ENCODE measurements at regions not wholly inside any gene's neighbourhood (a gene's known extent, or its start where the extent isn't known, plus 50 kb on each side); places are given as distances from the start of the nearest gene placed in this dataset.

DNA sequence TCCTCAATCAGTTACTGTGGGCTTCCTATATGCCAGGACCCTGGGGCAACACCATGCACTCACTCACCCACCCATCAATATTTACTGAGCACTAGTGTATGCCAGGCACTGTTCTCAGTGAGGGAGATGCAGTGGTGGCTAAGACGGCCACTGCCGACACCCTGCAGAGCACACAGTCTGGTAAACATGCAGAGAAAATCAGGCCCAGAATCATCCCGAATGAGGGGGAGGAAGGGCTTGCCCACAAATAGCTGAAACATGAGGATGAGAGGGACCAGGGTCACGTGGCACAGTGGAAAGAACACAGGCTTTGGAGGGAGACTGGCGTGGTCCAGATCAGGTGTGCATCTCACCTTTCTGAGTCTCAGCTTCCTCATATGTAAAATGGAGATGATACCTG lies 89.2 kb upstream of the IGSF21 start:
- no peak for ATAC-seq
- TF ChIP-seq, protein P1, sequence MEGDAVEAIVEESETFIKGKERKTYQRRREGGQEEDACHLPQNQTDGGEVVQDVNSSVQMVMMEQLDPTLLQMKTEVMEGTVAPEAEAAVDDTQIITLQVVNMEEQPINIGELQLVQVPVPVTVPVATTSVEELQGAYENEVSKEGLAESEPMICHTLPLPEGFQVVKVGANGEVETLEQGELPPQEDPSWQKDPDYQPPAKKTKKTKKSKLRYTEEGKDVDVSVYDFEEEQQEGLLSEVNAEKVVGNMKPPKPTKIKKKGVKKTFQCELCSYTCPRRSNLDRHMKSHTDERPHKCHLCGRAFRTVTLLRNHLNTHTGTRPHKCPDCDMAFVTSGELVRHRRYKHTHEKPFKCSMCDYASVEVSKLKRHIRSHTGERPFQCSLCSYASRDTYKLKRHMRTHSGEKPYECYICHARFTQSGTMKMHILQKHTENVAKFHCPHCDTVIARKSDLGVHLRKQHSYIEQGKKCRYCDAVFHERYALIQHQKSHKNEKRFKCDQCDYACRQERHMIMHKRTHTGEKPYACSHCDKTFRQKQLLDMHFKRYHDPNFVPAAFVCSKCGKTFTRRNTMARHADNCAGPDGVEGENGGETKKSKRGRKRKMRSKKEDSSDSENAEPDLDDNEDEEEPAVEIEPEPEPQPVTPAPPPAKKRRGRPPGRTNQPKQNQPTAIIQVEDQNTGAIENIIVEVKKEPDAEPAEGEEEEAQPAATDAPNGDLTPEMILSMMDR (IDR thresholded peaks at IDR 0.05): no peak

DNA sequence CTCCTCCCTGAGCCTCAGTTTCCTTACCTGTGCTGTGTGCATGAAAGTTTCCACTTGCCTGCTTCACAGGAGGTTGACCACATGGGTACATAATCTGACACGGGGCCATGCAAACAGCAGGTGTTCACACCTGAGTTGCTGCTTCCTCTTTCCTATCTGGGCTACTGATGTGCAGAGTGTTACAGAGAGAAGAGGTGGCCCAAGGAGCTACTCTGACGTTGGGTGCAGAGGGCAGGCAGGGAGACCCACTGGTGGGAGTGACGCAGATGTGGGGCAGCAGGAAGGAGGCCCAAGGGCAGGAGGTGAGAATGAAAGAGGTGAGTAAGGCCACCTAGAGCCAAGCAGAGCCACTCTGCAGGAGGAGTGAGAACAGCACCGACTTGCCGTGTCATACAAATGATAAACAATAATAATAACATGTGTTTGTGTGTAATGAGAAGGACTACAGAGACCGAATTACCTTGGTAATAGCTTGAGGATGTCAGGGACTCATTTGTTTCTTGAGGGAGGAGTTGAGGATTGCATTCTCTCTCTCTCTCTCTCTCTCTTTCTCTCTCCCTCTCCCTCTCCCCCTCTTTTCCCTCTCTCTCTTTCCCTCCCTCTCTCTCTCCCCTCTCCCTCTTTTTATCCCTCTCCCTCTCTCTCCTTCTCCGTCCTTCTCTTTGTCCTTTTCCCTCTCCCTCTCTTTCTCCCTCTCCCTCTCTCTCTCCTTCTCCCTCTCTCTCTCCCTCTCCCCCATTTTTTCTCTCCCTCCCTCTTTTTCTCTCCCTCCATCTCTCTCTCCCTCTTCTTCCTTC lies 87.4 kb upstream of the IGSF21 start:
- H3K4me3 ChIP-seq: no peak overlapping the region
- TF ChIP-seq, protein P1 (IDR thresholded peaks at IDR 0.05): no peak
- no peaks in the 10 kb centered on the region for H3K4me1 ChIP-seq (ENCODE audit: low read depth)
- DNase-seq (no peak), ATAC-seq (no peak)
- no peaks in the 10 kb centered on the region for H3K9me3 ChIP-seq
- intact Hi-C loops (cut with DNase I, micrococcal nuclease): no loop called here
- H3K36me3 ChIP-seq (ENCODE audit: low read depth): no peaks in the 10 kb centered on the region

More for the DNA sequence above, 89.2 kb upstream of the IGSF21 start:
- DNase-seq: no peak
- H3K4me1 ChIP-seq (ENCODE audit: low read depth): no peaks in the 10 kb centered on the region
- intact Hi-C loops (cut with DNase I, micrococcal nuclease): no loop called here
- no peak overlapping the region for H3K4me3 ChIP-seq
- H3K9me3 ChIP-seq: no peaks in the 10 kb centered on the region
- no peaks in the 10 kb centered on the region for H3K36me3 ChIP-seq (ENCODE audit: low read depth)

DNA sequence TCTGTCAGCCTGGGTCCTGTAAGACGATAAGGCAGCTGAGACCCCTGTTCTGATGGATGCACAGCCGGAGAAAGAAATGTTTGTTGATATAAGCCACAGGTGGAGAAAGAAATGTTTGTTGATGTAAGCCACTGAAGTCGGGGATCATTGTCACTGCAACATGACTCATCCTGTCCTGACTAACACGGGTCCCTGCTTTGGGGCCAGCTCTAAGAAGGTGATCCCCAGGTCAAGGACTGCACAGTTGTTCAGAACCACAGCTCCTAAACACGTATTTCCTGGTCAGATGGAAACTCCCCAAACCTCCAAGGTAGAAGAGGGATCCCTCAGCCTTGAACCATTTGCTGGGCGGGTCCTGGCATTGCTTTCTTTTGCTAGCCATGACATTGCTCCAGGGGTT lies 86.4 kb upstream of the IGSF21 start:
- H3K36me3 ChIP-seq (ENCODE audit: low read depth): no peaks in the 10 kb centered on the region
- TF ChIP-seq, protein P1 (IDR thresholded peaks at IDR 0.05): no peak
- no peak overlapping the region for H3K4me3 ChIP-seq
- no peaks in the 10 kb centered on the region for H3K4me1 ChIP-seq (ENCODE audit: low read depth)
- DNase-seq: no peak
- no peaks in the 10 kb centered on the region for H3K9me3 ChIP-seq
- intact Hi-C loops (cut with DNase I, micrococcal nuclease): no loop called here
- no peak for ATAC-seq

DNA sequence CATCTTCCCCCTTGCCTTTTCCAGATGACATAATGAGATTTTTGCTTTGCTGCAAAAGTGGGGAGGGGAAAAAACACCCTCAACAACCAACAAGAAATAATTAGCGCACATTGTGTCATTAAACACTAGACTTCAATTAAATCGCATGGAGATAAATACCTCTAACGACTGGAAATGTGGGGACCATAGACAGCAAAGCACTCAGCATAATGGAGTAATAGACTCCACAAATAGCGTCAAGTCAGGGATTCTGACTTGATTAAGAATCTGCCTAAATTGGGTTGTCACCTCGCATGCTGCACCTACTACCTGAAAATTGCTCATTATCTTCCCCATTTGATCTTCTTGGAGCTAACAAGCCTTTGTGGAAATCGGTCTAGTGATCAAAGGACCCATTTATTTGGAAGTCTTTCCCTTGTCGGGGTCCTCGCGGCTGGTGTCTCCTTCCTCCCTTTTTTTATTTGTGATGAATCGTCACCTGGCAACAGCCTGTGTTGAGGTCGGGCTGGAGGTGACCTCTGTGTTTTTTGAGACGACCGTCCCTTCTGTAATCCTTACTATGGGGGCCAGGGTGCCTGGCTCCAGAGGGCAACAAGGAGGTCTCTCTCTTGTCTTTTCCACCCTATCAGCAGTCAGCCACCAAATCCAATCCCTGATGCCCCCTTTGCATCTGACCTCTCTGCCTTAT lies 75.3 kb upstream of the IGSF21 start:
- Histone ChIP-seq H3K36me3 (ENCODE audit: low read depth) (no peaks in the 10 kb centered on the region), H3K4me1 (ENCODE audit: low read depth) (no peaks in the 10 kb centered on the region), H3K4me3 (no peak overlapping the region), H3K9me3 (no peaks in the 10 kb centered on the region)
- DNase-seq: no peak
- ATAC-seq: no peak
- intact Hi-C loops (cut with DNase I, micrococcal nuclease): no loop called here
- TF ChIP-seq, protein P1 (IDR thresholded peaks at IDR 0.05): no peak

DNA sequence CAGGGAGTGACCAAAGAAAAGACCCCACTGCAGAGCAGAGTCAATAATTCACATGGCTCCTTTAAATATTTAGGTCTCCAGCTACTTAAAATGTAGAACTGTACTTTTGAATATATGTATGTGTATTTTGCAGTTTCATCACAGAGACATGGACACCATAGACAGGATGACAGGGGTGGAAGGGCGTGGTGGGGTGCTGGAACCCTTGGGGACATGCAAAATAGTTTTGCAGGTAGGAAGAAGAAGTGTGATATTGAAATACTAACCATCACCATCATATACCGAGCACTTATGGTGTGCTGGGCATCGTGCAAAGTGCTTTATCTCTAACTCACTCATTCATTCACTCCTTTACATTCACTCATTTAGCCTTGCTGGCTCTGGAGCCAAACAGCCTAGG lies 72.5 kb upstream of the IGSF21 start:
- no peak overlapping the region for H3K4me3 ChIP-seq
- TF ChIP-seq, protein P1 (IDR thresholded peaks at IDR 0.05): no peak
- intact Hi-C loops (cut with DNase I, micrococcal nuclease): no loop called here
- DNase-seq (no peak), ATAC-seq (no peak)
- H3K9me3 ChIP-seq: no peaks in the 10 kb centered on the region
- no peaks in the 10 kb centered on the region for H3K4me1 ChIP-seq (ENCODE audit: low read depth)
- H3K36me3 ChIP-seq (ENCODE audit: low read depth): no peaks in the 10 kb centered on the region
